ENCODE measurements at regions not wholly inside any gene's neighbourhood (a gene's known extent, or its start where the extent isn't known, plus 50 kb on each side); places are given as distances from the start of the nearest gene placed in this dataset.

DNA sequence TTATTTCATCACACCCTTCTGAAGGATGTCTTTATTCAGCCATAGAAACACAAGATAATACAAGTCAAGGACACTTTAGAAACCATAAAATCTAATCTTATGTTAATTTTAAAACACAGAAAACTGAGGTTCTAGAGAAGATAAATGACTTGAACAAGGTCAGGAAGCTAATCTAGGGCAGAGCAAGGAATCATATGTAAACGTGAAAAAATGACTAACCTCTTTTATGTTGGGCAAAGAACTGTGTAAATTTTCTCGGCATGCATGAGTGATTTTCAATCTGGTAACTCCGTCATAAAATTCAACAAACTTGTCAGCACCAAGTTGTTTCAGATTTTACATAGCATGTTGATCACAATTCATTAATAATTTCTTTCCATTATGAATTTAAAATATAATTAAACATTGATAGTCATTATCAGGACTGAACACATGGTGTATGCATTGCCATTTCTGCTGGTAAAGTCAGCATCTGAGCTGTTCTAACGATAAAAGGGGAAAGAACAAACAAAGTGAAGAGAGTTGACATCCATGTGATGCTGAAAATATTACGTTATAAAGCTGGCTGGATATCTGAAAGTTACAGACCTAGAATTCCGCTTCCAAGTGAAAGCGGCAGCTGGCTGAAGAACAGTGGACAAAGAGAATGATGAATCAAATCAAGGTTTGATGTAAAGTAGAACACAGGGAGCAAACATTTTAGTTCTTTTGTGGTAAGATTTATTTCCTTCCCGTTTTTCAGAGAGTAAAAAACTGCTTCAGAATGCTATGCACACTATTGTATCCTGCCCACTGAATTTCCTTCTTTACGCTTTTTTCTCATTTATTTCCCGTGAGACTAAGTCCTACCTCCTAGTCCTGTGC lies 1037.4 kb upstream of the TMPRSS15 start:
- TF ChIP-seq YY1 (IDR thresholded peaks at IDR 0.05; ENCODE audit: insufficient read depth, insufficient read length) (no peak), ZNF274 (IDR thresholded peaks at IDR 0.05; ENCODE audit: low read depth, low read length) (no peak), SUZ12 (IDR thresholded peaks at IDR 0.05; ENCODE audit: extremely low read depth, insufficient read depth, insufficient read length) (no peak)

Data from NT2/D1 (cell line).